Renal pelvis (tissue), 1 donor: ENCODE measurements at regions not wholly inside any gene's neighbourhood (a gene's known extent, or its start where the extent isn't known, plus 50 kb on each side); places are given as distances from the start of the nearest gene placed in this dataset.
"Not testable (repeated sequence)": the region's sequence is repeated elsewhere in the genome, so short reads cannot be mapped to it uniquely, and the experiment has no call there.

Source experiments
- DNase-seq: peaks from one replicate; pipeline ENCODE4 v3.0.0-alpha.2; 2013

GRCh38 chr2:199131876-199132275 lies 325.9 kb downstream of the SATB2 start:
- no peak for DNase-seq

- DNase-seq, result no peak
Observed at GRCh38 chr2:199131136-199131655, 326.5 kb downstream of the SATB2 start.

GRCh38 chr2:199130501-199130900 lies 327.2 kb downstream of the SATB2 start:
- no peak for DNase-seq

- DNase-seq, result no peak
Observed at GRCh38 chr2:199128476-199129229, 329.1 kb downstream of the SATB2 start.

GRCh38 chr2:199119796-199120195 lies 337.9 kb downstream of the SATB2 start:
- DNase-seq, result no peak

GRCh38 chr2:199118673-199119112 lies 339.0 kb downstream of the SATB2 start:
- DNase-seq, result peak; percentile 51

- no peak for DNase-seq
Observed at GRCh38 chr2:199115169-199115568, 342.6 kb downstream of the SATB2 start.

- no peak for DNase-seq
Observed at GRCh38 chr2:199113111-199113510, 344.6 kb downstream of the SATB2 start.

- no peak for DNase-seq
Observed at GRCh38 chr2:199111458-199111857, 346.3 kb downstream of the SATB2 start.

- no peak for DNase-seq
Observed at GRCh38 chr2:199108056-199108455, 349.7 kb downstream of the SATB2 start.

GRCh38 chr2:199105826-199106225 lies 351.9 kb downstream of the SATB2 start:
- no peak for DNase-seq

GRCh38 chr2:199101487-199101886 lies 356.3 kb downstream of the SATB2 start:
- no peak for DNase-seq

GRCh38 chr2:199100326-199101110 lies 357.2 kb downstream of the SATB2 start:
- DNase-seq, result no peak

GRCh38 chr2:199092419-199092818 lies 365.3 kb downstream of the SATB2 start:
- no peak for DNase-seq

- no peak for DNase-seq
Observed at GRCh38 chr2:199085261-199085660, 372.5 kb downstream of the SATB2 start.

- no peak for DNase-seq
Observed at GRCh38 chr2:199070322-199070949, 387.3 kb downstream of the SATB2 start.

GRCh38 chr2:199064201-199064600 lies 393.5 kb downstream of the SATB2 start:
- DNase-seq, result no peak

GRCh38 chr2:199057936-199058335 lies 399.8 kb downstream of the SATB2 start:
- no peak for DNase-seq

GRCh38 chr2:199055336-199055735 lies 402.4 kb downstream of the SATB2 start:
- no peak for DNase-seq

GRCh38 chr2:199042660-199043379 lies 414.9 kb downstream of the SATB2 start:
- no peak for DNase-seq

GRCh38 chr2:199040522-199040921 lies 417.2 kb downstream of the SATB2 start:
- DNase-seq, result no peak

- not testable (repeated sequence) for DNase-seq
Observed at GRCh38 chr2:199033761-199034160, 424.0 kb downstream of the SATB2 start.
